ENCODE measurements at regions not wholly inside any gene's neighbourhood (a gene's known extent, or its start where the extent isn't known, plus 50 kb on each side); places are given as distances from the start of the nearest gene placed in this dataset.

GRCh38 chr4:31009926-31010325 is 289.8 kb downstream of the PCDH7 start:
- no peaks in the 10 kb centered on the region for H3K4me1 ChIP-seq (ENCODE audit: insufficient read depth, insufficient read length)
- H3K4me3 ChIP-seq (ENCODE audit: insufficient read length, low read depth) = no peak overlapping the region
- H3K9ac ChIP-seq (ENCODE audit: insufficient read length, low read depth) = no peak overlapping the region
- DNase-seq (ENCODE audit: low read depth, low spot score) = no peak
- no peaks in the 10 kb centered on the region for H3K36me3 ChIP-seq (ENCODE audit: insufficient read depth, insufficient read length, low read length)
- H3K9me3 ChIP-seq (ENCODE audit: insufficient read depth, low read length) = no peaks in the 10 kb centered on the region
- TF ChIP-seq SUZ12 (IDR thresholded peaks at IDR 0.05; ENCODE audit: extremely low read depth, insufficient read depth, insufficient read length) (no peak), ZNF274 (IDR thresholded peaks at IDR 0.05; ENCODE audit: low read depth, low read length) (no peak), YY1 (IDR thresholded peaks at IDR 0.05; ENCODE audit: insufficient read depth, insufficient read length) (no peak)
- H3K27me3 ChIP-seq (ENCODE audit: insufficient read depth, insufficient read length) = no peaks in the 10 kb centered on the region

- no peaks in the 10 kb centered on the region for H3K4me1 ChIP-seq (ENCODE audit: insufficient read depth, insufficient read length)
- H3K27me3 ChIP-seq (ENCODE audit: insufficient read depth, insufficient read length) = no peaks in the 10 kb centered on the region
- DNase-seq (ENCODE audit: low read depth, low spot score) = no peak
- no peak for TF ChIP-seq SUZ12 (IDR thresholded peaks at IDR 0.05; ENCODE audit: extremely low read depth, insufficient read depth, insufficient read length)
- no peak for TF ChIP-seq YY1 (IDR thresholded peaks at IDR 0.05; ENCODE audit: insufficient read depth, insufficient read length)
- no peak for TF ChIP-seq ZNF274 (IDR thresholded peaks at IDR 0.05; ENCODE audit: low read depth, low read length)
- no peaks in the 10 kb centered on the region for H3K36me3 ChIP-seq (ENCODE audit: insufficient read depth, insufficient read length, low read length)
- no peak overlapping the region for H3K4me3 ChIP-seq (ENCODE audit: insufficient read length, low read depth)
- H3K9me3 ChIP-seq (ENCODE audit: insufficient read depth, low read length) = no peaks in the 10 kb centered on the region
- no peak overlapping the region for H3K9ac ChIP-seq (ENCODE audit: insufficient read length, low read depth)
Measured at GRCh38 chr4:31015123-31015522, 295.0 kb downstream of the PCDH7 start.

DNA sequence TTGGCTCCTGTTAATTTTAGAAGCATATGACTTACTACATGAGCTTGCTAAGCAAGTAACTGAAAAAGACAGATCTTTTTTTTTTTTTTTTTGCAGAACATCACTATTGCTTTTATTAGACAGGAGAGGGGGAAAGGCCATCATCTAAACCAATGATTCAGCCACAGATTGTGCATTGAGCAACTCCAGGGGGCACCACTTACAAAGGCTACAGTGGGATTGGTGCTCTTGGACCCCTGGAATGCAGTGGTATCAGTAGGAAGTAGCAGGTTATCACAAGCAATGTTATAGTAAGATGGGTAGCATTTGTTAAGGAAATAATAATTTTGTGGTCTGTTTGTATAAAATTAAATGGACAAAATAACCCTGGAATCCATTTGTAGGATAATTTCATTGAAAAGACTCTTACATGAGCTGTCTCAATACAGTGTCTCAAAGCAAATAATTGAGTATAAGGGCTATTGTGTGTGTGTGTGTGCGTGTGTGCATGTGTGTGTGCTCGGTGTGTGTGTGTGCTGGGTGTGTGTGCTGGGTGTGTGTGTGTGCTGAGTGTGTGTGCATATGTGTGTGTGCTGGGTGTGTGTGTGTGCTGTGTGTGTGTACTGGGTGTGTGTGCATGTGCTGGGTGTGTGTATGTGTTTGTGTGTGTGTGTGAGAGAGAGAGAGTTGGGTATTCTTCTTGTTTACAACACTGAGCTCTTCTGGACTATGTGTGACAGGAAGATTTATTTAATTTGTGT is 296.3 kb downstream of the PCDH7 start:
- H3K36me3 ChIP-seq (ENCODE audit: insufficient read depth, insufficient read length, low read length) = no peaks in the 10 kb centered on the region
- H3K9ac ChIP-seq (ENCODE audit: insufficient read length, low read depth) = no peak overlapping the region
- TF ChIP-seq ZNF274 (IDR thresholded peaks at IDR 0.05; ENCODE audit: low read depth, low read length) (no peak), SUZ12 (IDR thresholded peaks at IDR 0.05; ENCODE audit: extremely low read depth, insufficient read depth, insufficient read length) (no peak), YY1 (IDR thresholded peaks at IDR 0.05; ENCODE audit: insufficient read depth, insufficient read length) (no peak)
- H3K27me3 ChIP-seq (ENCODE audit: insufficient read depth, insufficient read length) = no peaks in the 10 kb centered on the region
- H3K4me1 ChIP-seq (ENCODE audit: insufficient read depth, insufficient read length) = no peaks in the 10 kb centered on the region
- no peak for DNase-seq (ENCODE audit: low read depth, low spot score)
- H3K9me3 ChIP-seq (ENCODE audit: insufficient read depth, low read length) = no peaks in the 10 kb centered on the region
- no peak overlapping the region for H3K4me3 ChIP-seq (ENCODE audit: insufficient read length, low read depth)

DNA sequence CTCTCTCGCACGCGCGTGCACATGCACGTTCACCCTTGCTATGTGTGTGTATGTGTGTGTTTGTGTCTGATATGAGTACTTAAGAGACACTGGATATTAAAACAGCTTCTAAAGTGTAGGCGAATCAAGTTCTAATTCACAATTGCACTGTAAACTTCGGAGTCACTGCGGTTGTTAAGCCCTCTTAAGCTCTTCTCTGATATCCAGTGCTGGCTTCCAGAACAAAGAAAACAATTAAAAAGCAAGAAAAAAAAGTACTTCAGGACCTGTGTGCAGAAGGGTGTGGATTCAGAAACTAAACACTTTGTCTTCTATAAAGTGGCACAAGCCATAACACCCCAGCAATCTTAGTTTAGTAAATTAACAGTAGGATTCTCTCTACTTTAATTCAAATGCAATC is 300.2 kb downstream of the PCDH7 start:
- Histone ChIP-seq H3K9me3 (ENCODE audit: insufficient read depth, low read length) (no peaks in the 10 kb centered on the region), H3K9ac (ENCODE audit: insufficient read length, low read depth) (no peak overlapping the region), H3K4me1 (ENCODE audit: insufficient read depth, insufficient read length) (no peaks in the 10 kb centered on the region), H3K36me3 (ENCODE audit: insufficient read depth, insufficient read length, low read length) (no peaks in the 10 kb centered on the region), H3K27me3 (ENCODE audit: insufficient read depth, insufficient read length) (no peaks in the 10 kb centered on the region), H3K4me3 (ENCODE audit: insufficient read length, low read depth) (no peak overlapping the region)
- DNase-seq (ENCODE audit: low read depth, low spot score) = no peak
- TF ChIP-seq ZNF274 (IDR thresholded peaks at IDR 0.05; ENCODE audit: low read depth, low read length) (no peak), YY1 (IDR thresholded peaks at IDR 0.05; ENCODE audit: insufficient read depth, insufficient read length) (no peak), SUZ12 (IDR thresholded peaks at IDR 0.05; ENCODE audit: extremely low read depth, insufficient read depth, insufficient read length) (no peak)

DNA sequence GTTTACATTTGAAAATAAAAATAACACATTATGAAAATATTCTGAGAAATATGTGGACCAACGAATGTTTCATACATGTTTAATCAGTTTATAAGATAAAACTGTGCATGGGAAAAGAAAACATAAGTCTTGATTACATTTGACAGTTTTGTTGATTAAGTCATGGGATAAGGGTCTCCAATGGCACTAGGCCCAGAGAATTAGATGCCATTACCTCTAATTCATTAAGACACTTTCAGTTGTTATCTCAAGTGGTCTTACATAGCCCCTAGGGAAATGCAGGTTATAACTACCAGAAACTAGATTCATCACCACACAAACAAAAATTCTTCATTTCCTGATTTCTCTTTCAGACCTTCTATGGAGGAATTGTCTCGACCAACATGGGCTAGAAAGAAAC is 300.8 kb downstream of the PCDH7 start:
- H3K9ac ChIP-seq (ENCODE audit: insufficient read length, low read depth) = no peak overlapping the region
- no peaks in the 10 kb centered on the region for H3K4me1 ChIP-seq (ENCODE audit: insufficient read depth, insufficient read length)
- TF ChIP-seq YY1 (IDR thresholded peaks at IDR 0.05; ENCODE audit: insufficient read depth, insufficient read length) (no peak), ZNF274 (IDR thresholded peaks at IDR 0.05; ENCODE audit: low read depth, low read length) (no peak)
- no peak for DNase-seq (ENCODE audit: low read depth, low spot score)
- no peak overlapping the region for H3K4me3 ChIP-seq (ENCODE audit: insufficient read length, low read depth)
- no peaks in the 10 kb centered on the region for H3K27me3 ChIP-seq (ENCODE audit: insufficient read depth, insufficient read length)
- H3K36me3 ChIP-seq (ENCODE audit: insufficient read depth, insufficient read length, low read length) = no peaks in the 10 kb centered on the region
- no peaks in the 10 kb centered on the region for H3K9me3 ChIP-seq (ENCODE audit: insufficient read depth, low read length)

GRCh38 chr4:31022702-31023101 is 302.5 kb downstream of the PCDH7 start:
- Histone ChIP-seq H3K27me3 (ENCODE audit: insufficient read depth, insufficient read length) (no peaks in the 10 kb centered on the region), H3K9ac (ENCODE audit: insufficient read length, low read depth) (no peak overlapping the region), H3K4me3 (ENCODE audit: insufficient read length, low read depth) (no peak overlapping the region), H3K36me3 (ENCODE audit: insufficient read depth, insufficient read length, low read length) (no peaks in the 10 kb centered on the region), H3K4me1 (ENCODE audit: insufficient read depth, insufficient read length) (no peaks in the 10 kb centered on the region), H3K9me3 (ENCODE audit: insufficient read depth, low read length) (no peaks in the 10 kb centered on the region)
- no peak for DNase-seq (ENCODE audit: low read depth, low spot score)
- TF ChIP-seq YY1 (IDR thresholded peaks at IDR 0.05; ENCODE audit: insufficient read depth, insufficient read length) (no peak), ZNF274 (IDR thresholded peaks at IDR 0.05; ENCODE audit: low read depth, low read length) (no peak), SUZ12 (IDR thresholded peaks at IDR 0.05; ENCODE audit: extremely low read depth, insufficient read depth, insufficient read length) (no peak)

GRCh38 chr4:31023109-31023508 is 302.9 kb downstream of the PCDH7 start:
- TF ChIP-seq ZNF274 (IDR thresholded peaks at IDR 0.05; ENCODE audit: low read depth, low read length) (no peak), YY1 (IDR thresholded peaks at IDR 0.05; ENCODE audit: insufficient read depth, insufficient read length) (no peak), SUZ12 (IDR thresholded peaks at IDR 0.05; ENCODE audit: extremely low read depth, insufficient read depth, insufficient read length) (no peak)
- no peaks in the 10 kb centered on the region for H3K4me1 ChIP-seq (ENCODE audit: insufficient read depth, insufficient read length)

More at GRCh38 chr4:31023109-31023508, 302.9 kb downstream of the PCDH7 start:
- Histone ChIP-seq H3K27me3 (ENCODE audit: insufficient read depth, insufficient read length) (no peaks in the 10 kb centered on the region), H3K4me3 (ENCODE audit: insufficient read length, low read depth) (no peak overlapping the region), H3K9me3 (ENCODE audit: insufficient read depth, low read length) (no peaks in the 10 kb centered on the region), H3K9ac (ENCODE audit: insufficient read length, low read depth) (no peak overlapping the region), H3K36me3 (ENCODE audit: insufficient read depth, insufficient read length, low read length) (no peaks in the 10 kb centered on the region)
- DNase-seq (ENCODE audit: low read depth, low spot score) = no peak

Measured in NT2/D1 (cell line).